Activated naive CD8-positive, alpha-beta T cell treated with anti-CD3 and anti-CD28 coated beads, Interleukin-2, amount 10 ng/mL, durations not matched to agents 7 days and 5 days (primary cell): ENCODE measurements at regions not wholly inside any gene's neighbourhood (a gene's known extent, or its start where the extent isn't known, plus 50 kb on each side); places are given as distances from the start of the nearest gene placed in this dataset.

Experiments
- ATAC-seq: fragments of 150-1000 bp; cut with Tn5 transposase; one replicate; pipeline ENCODE4 v1.10.0; 2021; ENCODE audit warnings: low read depth, moderate library complexity
- POLR2A ChIA-PET: fragments of 350-600 bp; sonication (Branson Sonifier 250); formaldehyde crosslinking; loops from one replicate; lab custom pipeline; 2021; ENCODE audit warnings: antibody characterized with exemption; lab: Charles Lee
- DNase-seq: peaks from one replicate; pipeline ENCODE4 v3.0.0; 2021
- H3K27ac Mint-ChIP-seq: one replicate; pipeline ENCODE4 v1.8.0; 2022; ENCODE audit warnings: mild to moderate bottlenecking, mixed read lengths
- H3K27me3 Mint-ChIP-seq: one replicate; pipeline ENCODE4 v1.8.0; 2022; ENCODE audit warnings: mild to moderate bottlenecking, moderate library complexity, mixed read lengths
- H3K36me3 Mint-ChIP-seq: one replicate; pipeline ENCODE4 v1.8.0; 2021; ENCODE audit warnings: mild to moderate bottlenecking, mixed read lengths
- H3K4me1 Mint-ChIP-seq: one replicate; pipeline ENCODE4 v1.8.0; 2021; ENCODE audit warnings: mixed read lengths
- H3K4me3 Mint-ChIP-seq: one replicate; pipeline ENCODE4 v1.8.0; 2022; ENCODE audit warnings: mild to moderate bottlenecking, moderate library complexity, mixed read lengths
- H3K9me3 Mint-ChIP-seq: one replicate; pipeline ENCODE4 v1.8.0; 2021; ENCODE audit warnings: mixed read lengths

GRCh38 chr3:194858382-194858781 lies 172.7 kb downstream of the FAM43A start:
- DNase-seq (no peak), ATAC-seq (no peak)
- Mint-ChIP-seq H3K36me3 (no peaks in the 10 kb centered on the region), H3K27me3 (peaks cover 12% of the 10 kb centered on the region), H3K4me1 (no peaks in the 10 kb centered on the region), H3K4me3 (no peak overlapping the region), H3K9me3 (no peaks in the 10 kb centered on the region), H3K27ac (no peak overlapping the region)
- POLR2A ChIA-PET = no interaction called here

DNA sequence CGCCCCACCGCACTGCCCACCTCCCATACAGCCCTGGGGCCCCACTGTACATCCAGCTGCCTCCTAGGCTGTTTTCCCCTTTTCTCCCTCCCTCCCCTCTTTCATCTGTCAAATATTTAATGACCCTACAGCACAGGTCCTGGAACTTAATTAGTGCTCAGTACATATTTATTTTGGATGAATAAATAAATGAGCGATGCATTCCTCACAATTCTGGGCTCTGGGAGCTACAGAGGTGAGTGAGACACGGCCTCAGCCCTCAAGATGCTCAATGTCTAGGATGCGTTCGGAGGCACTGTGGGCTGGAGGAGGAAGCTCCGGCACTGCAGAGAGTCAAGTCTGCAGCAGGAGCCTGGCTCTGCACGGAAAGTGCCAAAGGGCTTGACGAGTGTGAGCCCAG lies 175.0 kb downstream of the FAM43A start:
- DNase-seq (no peak), ATAC-seq (no peak)
- no peak overlapping the region for H3K4me3 Mint-ChIP-seq
- H3K27ac Mint-ChIP-seq = no peak overlapping the region
- H3K36me3 Mint-ChIP-seq = no peaks in the 10 kb centered on the region
- peaks cover 12% of the 10 kb centered on the region for H3K27me3 Mint-ChIP-seq
- no peaks in the 10 kb centered on the region for H3K9me3 Mint-ChIP-seq
- POLR2A ChIA-PET = no interaction called here
- H3K4me1 Mint-ChIP-seq = no peaks in the 10 kb centered on the region

DNA sequence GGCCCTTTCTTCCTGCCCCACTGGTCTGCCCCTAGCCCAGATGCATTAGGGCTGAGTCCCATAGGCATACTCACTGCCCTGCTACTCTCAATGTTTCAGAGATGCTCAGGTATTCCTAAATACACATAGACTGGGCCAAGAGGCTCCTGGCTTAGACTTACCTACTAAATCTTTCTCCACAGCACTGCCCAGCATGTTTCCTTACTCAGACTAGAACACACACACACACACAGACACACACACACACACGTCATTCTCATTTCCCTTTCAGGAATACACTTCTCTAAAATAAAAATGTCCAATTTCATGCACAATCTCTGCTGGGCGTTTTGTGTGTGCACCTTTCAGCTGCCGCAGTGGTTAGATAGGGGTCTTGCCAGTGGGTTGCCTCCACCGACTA lies 175.7 kb downstream of the FAM43A start:
- Mint-ChIP-seq H3K4me3 (no peak overlapping the region), H3K9me3 (no peaks in the 10 kb centered on the region), H3K27me3 (peaks cover 17% of the 10 kb centered on the region), H3K4me1 (no peaks in the 10 kb centered on the region), H3K27ac (no peak overlapping the region), H3K36me3 (no peaks in the 10 kb centered on the region)
- ATAC-seq (no peak), DNase-seq (no peak)
- POLR2A ChIA-PET = no interaction called here

DNA sequence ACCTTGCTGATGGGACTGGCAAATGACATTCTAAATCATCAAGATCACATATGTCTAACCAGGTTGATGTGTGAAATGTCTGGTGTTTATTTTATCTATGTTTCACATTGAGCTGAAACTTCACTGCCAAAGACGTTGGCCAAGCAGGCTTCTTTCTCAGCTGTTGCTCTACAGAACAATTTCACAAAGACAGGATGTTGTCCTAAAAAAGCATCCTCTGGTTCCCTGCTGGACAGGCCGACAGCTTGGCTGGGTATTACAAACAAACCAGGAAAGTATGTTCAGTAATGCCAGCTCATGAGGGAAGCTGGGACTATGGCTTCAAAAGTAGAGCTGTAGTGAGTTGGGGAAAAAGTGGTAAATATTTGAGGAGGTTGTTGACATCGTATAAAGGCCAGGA lies 179.4 kb downstream of the FAM43A start:
- no peaks in the 10 kb centered on the region for H3K36me3 Mint-ChIP-seq
- H3K27me3 Mint-ChIP-seq = peaks cover 26% of the 10 kb centered on the region
- no peaks in the 10 kb centered on the region for H3K9me3 Mint-ChIP-seq
- no peak overlapping the region for H3K27ac Mint-ChIP-seq
- POLR2A ChIA-PET = no interaction called here
- no peaks in the 10 kb centered on the region for H3K4me1 Mint-ChIP-seq
- DNase-seq (no peak), ATAC-seq (no peak)
- no peak overlapping the region for H3K4me3 Mint-ChIP-seq

DNA sequence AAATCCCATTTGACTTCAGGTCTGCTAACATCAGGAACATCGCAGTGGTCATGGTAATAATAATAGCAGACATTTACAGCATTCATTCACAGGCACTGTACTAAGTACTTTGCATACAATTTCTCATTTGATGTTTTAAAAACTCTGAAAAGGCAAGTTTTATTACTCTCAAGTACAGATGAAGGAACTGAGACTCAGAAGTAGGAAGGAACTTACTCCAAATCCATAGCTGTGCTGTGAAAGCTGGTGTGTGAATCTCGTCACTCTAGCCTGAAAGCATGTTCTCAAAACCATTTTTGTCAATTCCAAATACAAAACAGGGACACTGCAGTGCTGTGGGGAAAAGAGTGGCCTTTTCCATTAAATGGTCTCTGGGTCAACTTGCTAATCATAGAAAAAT lies 179.9 kb downstream of the FAM43A start:
- no peak for ATAC-seq
- no peak for DNase-seq
- H3K9me3 Mint-ChIP-seq = no peaks in the 10 kb centered on the region
- H3K27me3 Mint-ChIP-seq = peaks cover 26% of the 10 kb centered on the region
- no peaks in the 10 kb centered on the region for H3K4me1 Mint-ChIP-seq
- POLR2A ChIA-PET = no interaction called here
- H3K36me3 Mint-ChIP-seq = no peaks in the 10 kb centered on the region
- H3K4me3 Mint-ChIP-seq = no peak overlapping the region
- H3K27ac Mint-ChIP-seq = no peak overlapping the region

- H3K9me3 Mint-ChIP-seq = no peaks in the 10 kb centered on the region
- POLR2A ChIA-PET = no interaction called here
- H3K4me1 Mint-ChIP-seq = no peaks in the 10 kb centered on the region
- H3K27ac Mint-ChIP-seq = no peak overlapping the region
- H3K36me3 Mint-ChIP-seq = no peaks in the 10 kb centered on the region
- ATAC-seq = no peak
- peaks cover 25% of the 10 kb centered on the region for H3K27me3 Mint-ChIP-seq
- no peak for DNase-seq
- H3K4me3 Mint-ChIP-seq = no peak overlapping the region
These were observed 180.6 kb downstream of the FAM43A start for GRCh38 chr3:194866236-194866635.

DNA sequence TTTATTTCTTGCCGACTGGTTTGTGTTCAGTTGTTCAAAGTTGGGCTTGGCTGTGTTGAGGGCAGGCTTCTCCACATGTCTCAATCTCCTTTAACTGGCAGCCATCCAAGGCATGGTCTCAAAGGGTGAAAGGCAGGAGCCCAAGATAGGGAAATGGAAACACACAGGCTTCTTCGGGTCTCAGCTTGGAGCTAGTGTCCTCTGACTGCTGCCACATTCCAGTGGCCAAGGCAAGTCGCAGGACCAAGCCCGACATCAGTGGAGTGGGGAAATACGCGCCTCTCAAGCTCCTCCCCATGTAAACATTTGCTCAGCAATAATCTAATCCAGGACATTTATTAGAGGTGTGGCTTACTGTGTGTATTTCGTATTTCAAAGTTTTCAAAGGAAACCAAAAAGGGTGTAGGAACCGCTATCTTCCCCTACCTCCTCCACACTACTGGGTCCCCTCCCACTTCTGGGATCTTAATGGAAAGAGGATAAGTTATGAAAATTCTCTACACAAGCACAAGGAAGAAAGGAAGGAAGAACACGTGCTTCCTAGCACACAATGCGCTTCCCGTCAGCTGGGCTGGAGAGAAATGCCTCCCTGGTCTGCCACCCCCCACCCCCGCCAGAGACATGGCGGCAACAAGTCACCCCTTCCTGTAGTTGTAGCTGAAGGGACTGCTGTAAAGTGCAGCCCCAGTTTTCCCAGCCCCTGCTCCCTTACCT lies 181.7 kb downstream of the FAM43A start:
- Mint-ChIP-seq H3K27ac (no peak overlapping the region), H3K36me3 (no peaks in the 10 kb centered on the region), H3K9me3 (no peaks in the 10 kb centered on the region), H3K4me3 (no peak overlapping the region), H3K27me3 (peaks cover 25% of the 10 kb centered on the region), H3K4me1 (no peaks in the 10 kb centered on the region)
- POLR2A ChIA-PET = no interaction called here
- ATAC-seq = no peak
- DNase-seq = no peak

GRCh38 chr3:194868831-194869230 lies 183.1 kb downstream of the FAM43A start:
- DNase-seq = no peak
- Mint-ChIP-seq H3K9me3 (no peaks in the 10 kb centered on the region), H3K4me3 (no peak overlapping the region), H3K27me3 (peaks cover 20% of the 10 kb centered on the region), H3K27ac (no peak overlapping the region), H3K4me1 (no peaks in the 10 kb centered on the region), H3K36me3 (no peaks in the 10 kb centered on the region)
- ATAC-seq = no peak
- POLR2A ChIA-PET = no interaction called here

GRCh38 chr3:194869482-194870169 lies 183.9 kb downstream of the FAM43A start:
- no peaks in the 10 kb centered on the region for H3K36me3 Mint-ChIP-seq
- no peak for ATAC-seq
- POLR2A ChIA-PET = no interaction called here
- H3K9me3 Mint-ChIP-seq = no peaks in the 10 kb centered on the region
- H3K4me1 Mint-ChIP-seq = no peaks in the 10 kb centered on the region
- H3K27me3 Mint-ChIP-seq = peaks cover 20% of the 10 kb centered on the region
- DNase-seq = no peak
- H3K4me3 Mint-ChIP-seq = no peak overlapping the region
- no peak overlapping the region for H3K27ac Mint-ChIP-seq

DNA sequence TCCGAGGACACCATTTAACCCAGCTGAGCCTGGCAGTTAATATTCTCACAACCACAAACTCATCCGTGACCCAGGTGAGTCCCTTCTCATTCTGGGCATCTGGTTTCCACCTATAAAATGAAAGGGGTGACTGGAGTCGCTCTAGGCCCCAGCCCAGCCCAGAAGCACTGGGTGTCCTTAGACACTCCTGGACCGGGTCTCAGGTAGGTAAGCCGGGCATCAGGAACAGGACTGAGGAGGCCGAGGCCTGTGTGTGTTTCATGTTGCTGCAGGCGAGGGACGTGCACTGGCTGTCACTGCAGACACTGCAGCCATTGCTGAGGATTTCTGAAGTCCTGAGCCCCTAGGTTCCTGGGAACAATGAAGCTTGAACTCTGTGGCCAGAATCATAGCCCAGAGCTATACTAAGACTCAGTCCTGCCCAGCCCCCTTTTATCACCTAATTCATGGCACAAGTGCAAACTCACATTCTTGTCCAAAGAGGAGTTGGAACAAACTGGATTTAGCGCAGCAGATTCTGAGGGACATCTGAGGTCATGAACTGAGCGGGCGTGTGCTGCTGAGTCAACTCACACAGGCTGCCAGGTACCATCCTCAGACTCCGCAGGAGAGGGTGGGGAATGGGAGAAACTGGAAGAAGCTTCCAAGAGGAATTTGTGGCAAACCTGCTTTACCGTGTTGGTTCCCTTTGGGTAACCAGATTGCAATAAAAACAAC lies 184.9 kb downstream of the FAM43A start:
- no peak for ATAC-seq
- POLR2A ChIA-PET = no interaction called here
- Mint-ChIP-seq H3K27ac (no peak overlapping the region), H3K4me3 (no peak overlapping the region), H3K9me3 (no peaks in the 10 kb centered on the region), H3K36me3 (no peaks in the 10 kb centered on the region), H3K27me3 (peaks cover 20% of the 10 kb centered on the region), H3K4me1 (no peaks in the 10 kb centered on the region)
- DNase-seq = no peak

- H3K27me3 Mint-ChIP-seq = peaks cover 14% of the 10 kb centered on the region
- ATAC-seq (no peak), DNase-seq (no peak)
- POLR2A ChIA-PET = no interaction called here
- H3K9me3 Mint-ChIP-seq = no peaks in the 10 kb centered on the region
- H3K36me3 Mint-ChIP-seq = no peaks in the 10 kb centered on the region
- H3K27ac Mint-ChIP-seq = no peak overlapping the region
- H3K4me3 Mint-ChIP-seq = no peak overlapping the region
- H3K4me1 Mint-ChIP-seq = no peaks in the 10 kb centered on the region
These were observed 185.6 kb downstream of the FAM43A start for GRCh38 chr3:194871143-194871863.

DNA sequence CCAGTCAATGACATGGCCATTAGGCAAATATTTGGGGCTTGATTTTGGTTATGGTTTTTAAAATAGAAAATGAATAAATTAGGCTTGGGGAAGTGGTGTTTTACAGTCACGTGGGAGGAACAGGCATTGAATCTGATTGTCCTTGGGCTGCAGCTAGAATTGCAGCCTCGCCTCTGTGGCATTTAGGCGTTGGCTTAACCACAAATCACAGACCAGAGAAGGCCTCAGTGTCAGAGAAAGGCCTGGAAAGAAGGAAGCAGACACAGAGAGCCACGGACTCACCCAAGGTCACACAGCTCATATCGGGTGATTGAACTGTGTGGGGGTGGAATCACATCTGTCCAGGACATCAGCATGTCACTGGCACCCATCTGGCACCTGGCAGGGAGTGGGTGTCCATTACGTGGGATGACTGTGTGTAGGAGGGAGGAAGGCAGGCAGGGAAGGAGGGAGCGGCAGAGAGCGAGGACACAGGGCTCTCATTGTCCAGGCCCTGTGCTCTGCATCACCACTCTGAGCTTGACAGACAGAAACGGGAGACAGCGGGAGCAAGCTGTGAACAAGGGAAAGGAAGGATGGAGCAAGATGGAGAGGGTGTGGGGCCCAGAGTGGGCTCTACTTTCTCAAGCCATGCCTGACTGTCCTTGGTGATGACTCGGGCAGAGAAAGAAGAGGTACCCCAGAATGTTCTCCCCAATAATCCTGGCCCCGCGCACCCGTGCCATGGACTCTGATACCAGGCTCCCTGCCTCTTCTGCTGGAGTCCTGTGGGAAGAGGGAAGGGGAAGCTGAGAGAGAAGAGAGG lies 186.4 kb downstream of the FAM43A start:
- H3K4me3 Mint-ChIP-seq = no peak overlapping the region
- no peak overlapping the region for H3K27ac Mint-ChIP-seq
- POLR2A ChIA-PET = no interaction called here
- H3K27me3 Mint-ChIP-seq = peaks cover 11% of the 10 kb centered on the region
- H3K4me1 Mint-ChIP-seq = no peaks in the 10 kb centered on the region
- no peaks in the 10 kb centered on the region for H3K36me3 Mint-ChIP-seq
- H3K9me3 Mint-ChIP-seq = no peaks in the 10 kb centered on the region
- DNase-seq (no peak), ATAC-seq (no peak)

DNA sequence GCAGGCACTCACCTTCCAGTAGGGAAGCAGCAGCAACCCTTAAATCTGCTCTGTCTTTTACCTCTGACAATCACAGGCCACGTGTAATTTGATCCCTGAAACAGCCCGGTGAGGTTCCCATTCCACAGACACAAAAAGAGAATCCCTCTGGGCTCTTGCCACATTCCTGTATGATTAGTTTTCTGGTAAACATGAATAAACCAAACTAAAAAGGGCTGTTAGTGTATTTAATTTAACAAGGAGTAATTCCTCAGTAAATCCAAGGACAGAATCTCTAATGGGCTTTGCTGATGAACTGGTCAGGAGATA lies 186.9 kb downstream of the FAM43A start:
- POLR2A ChIA-PET = no interaction called here
- Mint-ChIP-seq H3K9me3 (no peaks in the 10 kb centered on the region), H3K27me3 (peaks cover 6% of the 10 kb centered on the region), H3K36me3 (no peaks in the 10 kb centered on the region), H3K4me1 (no peaks in the 10 kb centered on the region), H3K4me3 (no peak overlapping the region), H3K27ac (no peak overlapping the region)
- no peak for DNase-seq
- no peak for ATAC-seq
